Ovary (tissue), 7 donors: ENCODE measurements at regions not wholly inside any gene's neighbourhood (a gene's known extent, or its start where the extent isn't known, plus 50 kb on each side); places are given as distances from the start of the nearest gene placed in this dataset.

ENCODE experiments used
- DNase-seq, 5 donors: peaks; one replicate each; pipeline ENCODE4 v3.0.0-alpha.2; 2019 to 2020
- H3K27ac ChIP-seq, 2 donors: fragments of 200-600 bp; one replicate each; pipeline versions ENCODE4 v1.5.1 to v1.8.0; 2019 to 2022
- H3K27me3 ChIP-seq: fragments of 200-600 bp; one replicate; pipeline ENCODE4 v1.8.0; 2022
- H3K36me3 ChIP-seq: fragments of 200-600 bp; sonication (generic); one replicate; pipeline ENCODE4 v1.5.1; 2019
- H3K4me1 ChIP-seq: one replicate; pipeline ENCODE4 v1.8.1; 2013; ENCODE audit warnings: mild to moderate bottlenecking, moderate library complexity; ENCODE audit not compliant: insufficient read depth
- H3K4me3 ChIP-seq: fragments of 200-600 bp; sonication (generic); one replicate; pipeline ENCODE4 v1.5.1; 2017
- H3K9me3 ChIP-seq, 2 donors: fragments of 200-600 bp in 1 of 2; sonication (generic) in 1 of 2; one replicate each; pipeline versions ENCODE4 v1.5.1 to v1.8.1; 2013 to 2019; ENCODE audit warnings: mild to moderate bottlenecking in 1 of 2, moderate library complexity in 1 of 2
- EP300 ChIP-seq: sonication (generic); formaldehyde crosslinking; IDR thresholded peaks from one replicate; pipeline ENCODE4 v1.6.1; 2017; ENCODE audit warnings: antibody characterized with exemption
- POLR2A ChIP-seq: fragments of 450-650 bp; IDR thresholded peaks from one replicate; pipeline ENCODE4 v1.6.1; 2017; ENCODE audit warnings: antibody characterized with exemption, mild to moderate bottlenecking, moderate library complexity
- WGBS, 3 donors: extraction: QIAGEN DNeasy Blood & Tissue Kit in 1 of 3; methylation state at CpG; one replicate each; pipeline versions ENCODE4 v1.1.5 to v1.1.7; 2013 to 2017; 5-methylcytosine and 5-hydroxymethylcytosine counted together
- intact Hi-C, 4 donors: fragments of 100-400 bp; cut with DNase I; formaldehyde crosslinking; loops; one replicate each; pipeline versions ENCODE4 v1.11.0 to v1.15.1; 2022 to 2023
- TF ChIP-seq, protein P1 (sequence below), 3 donors: fragments of 450-650 bp in 2 of 3; fragments of 200-600 bp in 1 of 3; IDR thresholded peaks; one replicate each; pipeline versions ENCODE4 v1.5.1 to v1.8.0; 2016 to 2022; ENCODE audit warnings: antibody characterized with exemption in 3 of 3, mild to moderate bottlenecking in 1 of 3
- donor health status: DM: no; HTN: no; CAD: no; lungs with moderate emphysema.
- donor health status: DM: no; HTN: no; CAD: no.
- donor health status: Bipolar disorder and iron deficiency.
- donor health status: DM: no; HTN: no; CAD: no.
- donor health status: DM: yes; HTN: yes; CAD: no.

GRCh38 chr3:9301091-9301490 lies 51.6 kb upstream of the SRGAP3 start:
- TF ChIP-seq, protein P1, sequence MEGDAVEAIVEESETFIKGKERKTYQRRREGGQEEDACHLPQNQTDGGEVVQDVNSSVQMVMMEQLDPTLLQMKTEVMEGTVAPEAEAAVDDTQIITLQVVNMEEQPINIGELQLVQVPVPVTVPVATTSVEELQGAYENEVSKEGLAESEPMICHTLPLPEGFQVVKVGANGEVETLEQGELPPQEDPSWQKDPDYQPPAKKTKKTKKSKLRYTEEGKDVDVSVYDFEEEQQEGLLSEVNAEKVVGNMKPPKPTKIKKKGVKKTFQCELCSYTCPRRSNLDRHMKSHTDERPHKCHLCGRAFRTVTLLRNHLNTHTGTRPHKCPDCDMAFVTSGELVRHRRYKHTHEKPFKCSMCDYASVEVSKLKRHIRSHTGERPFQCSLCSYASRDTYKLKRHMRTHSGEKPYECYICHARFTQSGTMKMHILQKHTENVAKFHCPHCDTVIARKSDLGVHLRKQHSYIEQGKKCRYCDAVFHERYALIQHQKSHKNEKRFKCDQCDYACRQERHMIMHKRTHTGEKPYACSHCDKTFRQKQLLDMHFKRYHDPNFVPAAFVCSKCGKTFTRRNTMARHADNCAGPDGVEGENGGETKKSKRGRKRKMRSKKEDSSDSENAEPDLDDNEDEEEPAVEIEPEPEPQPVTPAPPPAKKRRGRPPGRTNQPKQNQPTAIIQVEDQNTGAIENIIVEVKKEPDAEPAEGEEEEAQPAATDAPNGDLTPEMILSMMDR (IDR thresholded peaks at IDR 0.05) = no peak
- no peak for TF ChIP-seq POLR2A
- no peak for TF ChIP-seq EP300
- H3K9me3 ChIP-seq = no peaks in the 10 kb centered on the region
- intact Hi-C loops = loop anchor here in 3 of 4 donors (5.0 kb wide), 4 partner anchors 189 to 329 kb away; no protein-coding TSS in a partner anchor
- no peaks in the 10 kb centered on the region for H3K4me1 ChIP-seq
- DNase-seq = no peak
- no peak overlapping the region for H3K27ac ChIP-seq
- H3K4me3 ChIP-seq = no peak overlapping the region
- 73 to 83% (median 79%) methylated on average over 5 of the region's 5 CpGs for WGBS, 3 donors
- H3K36me3 ChIP-seq = no peaks in the 10 kb centered on the region
- H3K27me3 ChIP-seq = no peaks in the 10 kb centered on the region

GRCh38 chr3:9301798-9302197 lies 52.4 kb upstream of the SRGAP3 start:
- DNase-seq = no peak
- no peaks in the 10 kb centered on the region for H3K4me1 ChIP-seq
- intact Hi-C loops = loop anchor here in 3 of 4 donors (2.0 to 5.0 kb wide), 5 partner anchors 189 to 331 kb away; no protein-coding TSS in a partner anchor
- no peaks in the 10 kb centered on the region for H3K36me3 ChIP-seq
- no peak overlapping the region for H3K27ac ChIP-seq
- TF ChIP-seq POLR2A = no peak
- no peak for TF ChIP-seq EP300
- TF ChIP-seq, protein P1 (IDR thresholded peaks at IDR 0.05) = no peak
- no peak overlapping the region for H3K4me3 ChIP-seq
- H3K27me3 ChIP-seq = no peaks in the 10 kb centered on the region
- WGBS, 3 donors = 86 to 92% (median 86%) methylated on average over 10 of the region's 10 CpGs
- no peaks in the 10 kb centered on the region for H3K9me3 ChIP-seq

DNA sequence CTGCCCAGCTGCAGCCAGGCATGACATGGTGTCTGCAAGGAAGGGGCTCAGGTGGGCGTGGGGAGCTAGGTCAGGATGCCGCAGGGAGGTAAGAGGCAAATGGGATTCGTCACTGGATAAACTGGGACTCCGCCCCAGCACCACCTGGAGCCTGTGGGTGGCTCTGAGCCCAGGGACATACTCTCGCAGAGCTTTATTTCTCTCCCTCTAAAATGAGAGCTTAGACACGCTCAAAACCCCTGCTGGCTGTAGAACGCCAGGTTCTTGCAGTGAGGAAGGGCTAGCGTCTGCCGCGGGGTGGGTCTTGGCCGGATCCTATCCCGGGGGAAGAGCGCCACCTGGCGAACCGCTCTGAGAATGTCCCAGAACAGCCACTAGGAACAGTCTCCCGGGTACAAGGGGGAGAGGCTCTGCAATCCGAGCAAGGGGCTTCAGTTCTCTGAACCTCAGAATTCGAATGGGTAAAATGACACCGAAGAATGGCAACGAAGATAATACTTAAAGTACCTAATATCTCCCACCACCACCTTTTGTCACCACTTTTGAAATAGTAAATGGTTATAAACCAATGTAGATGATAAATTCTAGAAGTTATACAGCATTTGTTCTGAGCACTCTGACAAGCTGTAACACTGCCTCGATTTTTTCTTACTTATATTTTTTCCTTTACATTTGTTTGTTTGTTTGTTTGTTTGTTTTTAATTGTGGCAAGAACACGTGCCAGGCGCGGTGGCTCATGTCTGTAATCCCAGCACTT lies 53.2 kb upstream of the SRGAP3 start:
- H3K27ac ChIP-seq = no peak overlapping the region
- H3K4me1 ChIP-seq = peaks cover 2% of the 10 kb centered on the region
- H3K9me3 ChIP-seq = no peaks in the 10 kb centered on the region
- no peaks in the 10 kb centered on the region for H3K36me3 ChIP-seq
- DNase-seq = peak; percentile 80 to 92 (median 87)
- intact Hi-C loops = loop anchor here in 3 of 4 donors (2.0 to 5.0 kb wide), 5 partner anchors 190 to 332 kb away; no protein-coding TSS in a partner anchor
- WGBS, 3 donors = 13 to 14% (median 14%) methylated on average over 24 of the region's 24 CpGs
- no peaks in the 10 kb centered on the region for H3K27me3 ChIP-seq
- TF ChIP-seq EP300 = no peak
- TF ChIP-seq, protein P1 (IDR thresholded peaks at IDR 0.05) = peak; percentile 92
- H3K4me3 ChIP-seq = peak overlapping the region; percentile 17

DNA sequence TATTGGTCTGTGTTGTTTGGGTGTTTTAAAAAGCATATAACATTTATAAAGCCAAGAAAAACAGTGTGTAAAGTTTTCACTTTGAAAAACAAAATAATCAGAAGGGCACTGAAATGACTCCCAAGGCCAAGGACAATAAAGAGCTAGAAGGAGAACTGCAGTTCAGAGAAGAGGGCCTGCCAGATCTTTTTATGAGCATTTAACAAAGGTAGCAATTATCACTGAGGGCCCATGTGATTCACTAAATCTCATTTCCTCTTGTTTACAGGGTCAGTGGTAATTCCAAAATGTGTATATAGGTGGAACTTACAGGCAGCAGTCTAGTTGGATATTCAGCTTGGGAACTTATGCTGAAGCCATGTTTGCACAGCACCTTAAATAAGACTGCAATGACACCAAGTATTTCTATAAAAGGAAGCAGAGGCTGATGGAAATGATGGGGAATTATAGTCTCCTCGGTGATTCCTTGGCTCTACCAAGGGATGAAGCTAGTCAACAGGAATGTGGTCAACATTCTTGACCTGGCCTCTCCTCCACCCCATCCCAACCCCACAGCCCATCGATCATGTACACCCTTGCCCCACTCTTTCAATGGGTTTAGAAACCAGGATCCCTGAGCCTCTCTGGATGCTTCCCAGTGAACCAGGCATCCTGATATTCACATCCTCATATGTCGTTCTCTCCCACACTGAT lies 54.4 kb upstream of the THUMPD3 start:
- no peak for TF ChIP-seq POLR2A
- TF ChIP-seq EP300 = no peak
- TF ChIP-seq, protein P1 (IDR thresholded peaks at IDR 0.05) = no peak
- intact Hi-C loops = loop anchor here in 1 of 4 donors (5.0 kb wide), 1 partner anchor 326 kb away; no protein-coding TSS in a partner anchor
- Histone ChIP-seq H3K4me1 (peaks cover 9% of the 10 kb centered on the region), H3K36me3 (no peaks in the 10 kb centered on the region), H3K27ac (no peak overlapping the region), H3K9me3 (no peaks in the 10 kb centered on the region), H3K27me3 (no peaks in the 10 kb centered on the region), H3K4me3 (no peak overlapping the region)
- no peak for DNase-seq
- WGBS, 3 donors = 15 to 24% (median 23%) methylated on average over 3 of the region's 3 CpGs
